ENCODE measurements at regions not wholly inside any gene's neighbourhood (a gene's known extent, or its start where the extent isn't known, plus 50 kb on each side); places are given as distances from the start of the nearest gene placed in this dataset.

DNA sequence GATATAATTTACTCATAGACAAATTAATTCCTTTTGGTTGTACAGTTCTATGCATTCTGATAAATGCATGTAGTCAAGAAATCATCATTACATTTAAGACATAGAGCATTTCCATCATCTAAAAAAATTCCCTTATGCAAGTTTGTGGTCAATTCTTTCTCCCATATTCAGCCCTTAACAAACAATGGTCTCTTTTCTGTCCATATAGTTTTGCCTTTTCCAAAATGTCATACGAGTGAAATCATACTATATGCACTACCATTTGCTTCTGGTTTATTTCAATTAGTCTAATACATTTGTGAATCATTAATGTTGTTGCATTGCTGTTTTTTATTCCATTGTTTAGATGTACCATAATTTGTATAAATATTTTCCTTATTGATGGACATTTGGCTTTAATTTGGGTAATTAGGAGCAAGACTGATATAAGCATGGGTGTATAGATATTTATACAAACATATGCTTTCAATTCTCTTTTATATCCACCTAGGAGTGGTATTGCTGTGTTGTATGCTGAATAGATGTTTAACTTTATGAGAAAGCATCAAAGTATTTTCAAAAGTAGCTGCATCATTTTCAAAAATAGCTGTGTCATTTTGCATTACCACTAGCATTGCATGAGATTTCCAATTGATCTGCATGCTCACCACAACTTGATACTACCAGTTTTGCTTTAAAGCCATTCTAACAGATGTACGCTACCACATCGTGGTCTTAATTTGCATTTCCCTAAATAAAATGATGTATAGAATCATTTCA is 397.0 kb upstream of the ADAMTS5 start:
- no peak for DNase-seq (ENCODE audit: low read depth)
- TF ChIP-seq, protein P1, sequence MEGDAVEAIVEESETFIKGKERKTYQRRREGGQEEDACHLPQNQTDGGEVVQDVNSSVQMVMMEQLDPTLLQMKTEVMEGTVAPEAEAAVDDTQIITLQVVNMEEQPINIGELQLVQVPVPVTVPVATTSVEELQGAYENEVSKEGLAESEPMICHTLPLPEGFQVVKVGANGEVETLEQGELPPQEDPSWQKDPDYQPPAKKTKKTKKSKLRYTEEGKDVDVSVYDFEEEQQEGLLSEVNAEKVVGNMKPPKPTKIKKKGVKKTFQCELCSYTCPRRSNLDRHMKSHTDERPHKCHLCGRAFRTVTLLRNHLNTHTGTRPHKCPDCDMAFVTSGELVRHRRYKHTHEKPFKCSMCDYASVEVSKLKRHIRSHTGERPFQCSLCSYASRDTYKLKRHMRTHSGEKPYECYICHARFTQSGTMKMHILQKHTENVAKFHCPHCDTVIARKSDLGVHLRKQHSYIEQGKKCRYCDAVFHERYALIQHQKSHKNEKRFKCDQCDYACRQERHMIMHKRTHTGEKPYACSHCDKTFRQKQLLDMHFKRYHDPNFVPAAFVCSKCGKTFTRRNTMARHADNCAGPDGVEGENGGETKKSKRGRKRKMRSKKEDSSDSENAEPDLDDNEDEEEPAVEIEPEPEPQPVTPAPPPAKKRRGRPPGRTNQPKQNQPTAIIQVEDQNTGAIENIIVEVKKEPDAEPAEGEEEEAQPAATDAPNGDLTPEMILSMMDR (IDR thresholded peaks at IDR 0.05; ENCODE audit: low read depth, low read length), result no peak
- TF ChIP-seq POLR2A (IDR thresholded peaks at IDR 0.05; ENCODE audit: extremely low read depth, insufficient read length) (no peak), MYC (IDR thresholded peaks at IDR 0.05; ENCODE audit: low read depth, low read length) (no peak)
- TF ChIP-seq, protein P2, sequence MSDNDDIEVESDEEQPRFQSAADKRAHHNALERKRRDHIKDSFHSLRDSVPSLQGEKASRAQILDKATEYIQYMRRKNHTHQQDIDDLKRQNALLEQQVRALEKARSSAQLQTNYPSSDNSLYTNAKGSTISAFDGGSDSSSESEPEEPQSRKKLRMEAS (IDR thresholded peaks at IDR 0.05; ENCODE audit: low read depth, low read length), result no peak
- H3K4me3 ChIP-seq (ENCODE audit: low read depth, low read length), result no peak overlapping the region

DNA sequence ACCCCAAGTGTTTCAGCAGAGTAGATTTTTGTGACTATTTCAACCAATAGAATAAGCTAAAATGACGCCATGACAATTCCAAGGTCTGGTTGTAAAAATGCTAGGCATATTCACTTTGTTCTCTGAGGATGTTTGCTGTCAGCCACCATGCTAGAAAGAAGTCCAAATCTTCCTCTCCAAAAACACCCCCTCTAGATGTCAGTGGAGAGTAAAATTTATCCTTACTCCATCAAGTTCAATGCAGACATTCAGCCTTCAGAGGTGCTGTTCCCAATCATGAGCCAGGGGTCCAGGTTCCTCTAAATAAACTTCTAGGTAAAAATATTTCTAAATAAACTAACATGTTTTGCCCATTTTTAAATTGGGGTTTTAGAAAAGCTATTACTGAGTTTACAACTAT is 395.4 kb upstream of the ADAMTS5 start:
- TF ChIP-seq, protein P1 (IDR thresholded peaks at IDR 0.05; ENCODE audit: low read depth, low read length), result no peak
- TF ChIP-seq POLR2A (IDR thresholded peaks at IDR 0.05; ENCODE audit: extremely low read depth, insufficient read length), result no peak
- no peak for TF ChIP-seq MYC (IDR thresholded peaks at IDR 0.05; ENCODE audit: low read depth, low read length)
- TF ChIP-seq, protein P2 (IDR thresholded peaks at IDR 0.05; ENCODE audit: low read depth, low read length), result no peak
- DNase-seq (ENCODE audit: low read depth), result peak; percentile 2
- no peak overlapping the region for H3K4me3 ChIP-seq (ENCODE audit: low read depth, low read length)

DNA sequence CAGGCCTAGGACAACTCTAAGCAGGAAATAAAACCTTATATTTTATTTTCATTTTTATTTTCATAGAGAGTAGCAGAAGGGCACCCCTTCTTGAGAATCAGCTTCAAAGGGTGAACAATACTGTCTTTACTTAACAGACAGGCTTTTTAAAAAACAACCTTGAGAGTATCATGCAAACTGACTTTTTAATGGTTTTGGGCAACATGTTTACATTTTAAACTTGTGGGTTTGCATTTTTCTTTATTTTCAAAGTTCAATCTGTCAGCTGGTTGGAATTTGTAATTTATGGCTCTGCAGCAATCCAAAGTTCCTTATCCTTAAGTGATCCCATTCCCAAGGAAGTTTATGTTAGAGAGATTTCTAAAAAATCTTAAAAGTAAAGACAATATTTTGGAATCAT is 392.3 kb upstream of the ADAMTS5 start:
- no peak overlapping the region for H3K4me3 ChIP-seq (ENCODE audit: low read depth, low read length)
- DNase-seq (ENCODE audit: low read depth), result no peak
- TF ChIP-seq, protein P1 (IDR thresholded peaks at IDR 0.05; ENCODE audit: low read depth, low read length), result no peak
- TF ChIP-seq, protein P2 (IDR thresholded peaks at IDR 0.05; ENCODE audit: low read depth, low read length), result no peak
- TF ChIP-seq MYC (IDR thresholded peaks at IDR 0.05; ENCODE audit: low read depth, low read length), result no peak
- no peak for TF ChIP-seq POLR2A (IDR thresholded peaks at IDR 0.05; ENCODE audit: extremely low read depth, insufficient read length)

DNA sequence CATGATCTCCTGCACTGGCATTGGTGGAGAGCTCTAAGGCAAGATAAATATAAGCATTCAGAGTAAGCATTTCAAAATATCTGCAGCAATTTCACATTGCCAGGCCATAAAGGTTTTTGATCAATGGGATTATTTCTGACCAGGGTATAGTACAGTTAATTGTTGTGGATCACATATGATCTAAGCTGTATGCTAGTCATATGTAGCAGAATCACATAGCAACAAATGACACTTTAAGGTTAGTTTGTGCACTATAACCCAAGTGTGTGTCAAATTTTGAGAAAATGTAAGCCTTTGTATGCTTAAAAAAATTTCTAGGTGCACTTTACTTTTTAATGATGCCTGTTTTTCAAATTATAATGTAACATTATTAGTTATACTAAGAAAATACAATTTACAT is 386.0 kb upstream of the ADAMTS5 start:
- TF ChIP-seq POLR2A (IDR thresholded peaks at IDR 0.05; ENCODE audit: extremely low read depth, insufficient read length) (no peak), MYC (IDR thresholded peaks at IDR 0.05; ENCODE audit: low read depth, low read length) (no peak)
- TF ChIP-seq, protein P2 (IDR thresholded peaks at IDR 0.05; ENCODE audit: low read depth, low read length), result no peak
- TF ChIP-seq, protein P1 (IDR thresholded peaks at IDR 0.05; ENCODE audit: low read depth, low read length), result no peak
- H3K4me3 ChIP-seq (ENCODE audit: low read depth, low read length), result no peak overlapping the region
- no peak for DNase-seq (ENCODE audit: low read depth)

DNA sequence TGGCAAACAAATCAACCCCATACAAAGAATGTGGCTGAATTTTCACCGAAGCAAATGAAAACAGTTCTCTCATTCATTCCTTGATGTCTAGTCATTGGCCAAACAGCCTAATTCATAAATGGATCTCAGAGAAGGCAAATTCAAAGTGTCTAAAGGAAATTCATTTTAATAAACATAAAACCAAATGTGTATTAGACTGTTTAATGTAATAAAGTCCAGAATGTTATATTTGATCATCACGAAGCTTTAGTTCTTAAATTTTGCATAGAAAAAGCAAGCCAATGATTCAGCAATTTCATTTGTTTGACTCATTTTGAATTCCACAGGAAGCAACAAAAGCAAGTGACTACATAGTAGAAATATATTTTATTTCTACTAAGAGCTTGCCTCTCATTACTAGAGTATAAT is 379.2 kb upstream of the ADAMTS5 start:
- no peak for DNase-seq (ENCODE audit: low read depth)
- TF ChIP-seq POLR2A (IDR thresholded peaks at IDR 0.05; ENCODE audit: extremely low read depth, insufficient read length) (no peak), MYC (IDR thresholded peaks at IDR 0.05; ENCODE audit: low read depth, low read length) (no peak)
- TF ChIP-seq, protein P1 (IDR thresholded peaks at IDR 0.05; ENCODE audit: low read depth, low read length), result no peak
- TF ChIP-seq, protein P2 (IDR thresholded peaks at IDR 0.05; ENCODE audit: low read depth, low read length), result no peak
- no peak overlapping the region for H3K4me3 ChIP-seq (ENCODE audit: low read depth, low read length)

All from NB4 (cell line).